Glomerular visceral epithelial cell (primary cell): ENCODE measurements at regions not wholly inside any gene's neighbourhood (a gene's known extent, or its start where the extent isn't known, plus 50 kb on each side); places are given as distances from the start of the nearest gene placed in this dataset.

Experiments used
- DNase-seq: peaks from one replicate; pipeline ENCODE4 v3.0.0-alpha.2; 2016; ENCODE audit errors: extremely low spot score

GRCh38 chr6:41428996-41429421 is 93.6 kb downstream of the NCR2 start:
- DNase-seq = peak; percentile 37

- no peak for DNase-seq
These were observed 94.4 kb downstream of the NCR2 start for GRCh38 chr6:41429506-41430504.

- DNase-seq = peak; percentile 66
These were observed 95.5 kb downstream of the NCR2 start for GRCh38 chr6:41430875-41431274.

GRCh38 chr6:41432280-41432679 is 96.9 kb downstream of the NCR2 start:
- DNase-seq = no peak

GRCh38 chr6:41434803-41435481 is 99.5 kb downstream of the NCR2 start:
- no peak for DNase-seq

GRCh38 chr6:41437604-41438003 is 102.2 kb downstream of the NCR2 start:
- no peak for DNase-seq

- DNase-seq = no peak
These were observed 103.3 kb downstream of the NCR2 start for GRCh38 chr6:41438746-41439145.

- no peak for DNase-seq
These were observed 104.4 kb downstream of the NCR2 start for GRCh38 chr6:41439524-41440418.

GRCh38 chr6:41440958-41441357 is 105.2 kb upstream of the FOXP4 start:
- DNase-seq = no peak

- no peak for DNase-seq
These were observed 104.4 kb upstream of the FOXP4 start for GRCh38 chr6:41441598-41442351.

GRCh38 chr6:41442352-41442672 is 103.9 kb upstream of the FOXP4 start:
- DNase-seq = no peak

GRCh38 chr6:41442800-41443501 is 103.2 kb upstream of the FOXP4 start:
- no peak for DNase-seq

- no peak for DNase-seq
These were observed 102.3 kb upstream of the FOXP4 start for GRCh38 chr6:41443616-41444525.

GRCh38 chr6:41445261-41445660 is 100.9 kb upstream of the FOXP4 start:
- no peak for DNase-seq

- DNase-seq = no peak
These were observed 100.0 kb upstream of the FOXP4 start for GRCh38 chr6:41446132-41446531.

GRCh38 chr6:41446907-41447545 is 99.2 kb upstream of the FOXP4 start:
- no peak for DNase-seq

- DNase-seq = no peak
These were observed 97.9 kb upstream of the FOXP4 start for GRCh38 chr6:41448256-41448655.

- no peak for DNase-seq
These were observed 96.6 kb upstream of the FOXP4 start for GRCh38 chr6:41449399-41450245.
